Fibroblast of pulmonary artery (primary cell): ENCODE measurements at regions not wholly inside any gene's neighbourhood (a gene's known extent, or its start where the extent isn't known, plus 50 kb on each side); places are given as distances from the start of the nearest gene placed in this dataset.
A peak's percentile ranks its signal among the peaks of the same experiment; 100 is the strongest.

Experiments used
- DNase-seq: peaks from one replicate; pipeline ENCODE4 v3.0.0-alpha.2; 2010; ENCODE audit warnings: low read depth
- H3K4me3 ChIP-seq: replicated peaks from 2 replicates; pipeline ENCODE4 v1.5.1; 2011; ENCODE audit warnings: low read depth, mild to moderate bottlenecking, control low read depth, low read length, moderate library complexity
- TF ChIP-seq, protein P1 (sequence below): IDR thresholded peaks from 2 replicates; pipeline ENCODE4 v1.5.1; 2011; ENCODE audit warnings: mild to moderate bottlenecking, control low read depth, low read length, inconsistent platforms; ENCODE audit errors: missing control alignments

- TF ChIP-seq, protein P1, sequence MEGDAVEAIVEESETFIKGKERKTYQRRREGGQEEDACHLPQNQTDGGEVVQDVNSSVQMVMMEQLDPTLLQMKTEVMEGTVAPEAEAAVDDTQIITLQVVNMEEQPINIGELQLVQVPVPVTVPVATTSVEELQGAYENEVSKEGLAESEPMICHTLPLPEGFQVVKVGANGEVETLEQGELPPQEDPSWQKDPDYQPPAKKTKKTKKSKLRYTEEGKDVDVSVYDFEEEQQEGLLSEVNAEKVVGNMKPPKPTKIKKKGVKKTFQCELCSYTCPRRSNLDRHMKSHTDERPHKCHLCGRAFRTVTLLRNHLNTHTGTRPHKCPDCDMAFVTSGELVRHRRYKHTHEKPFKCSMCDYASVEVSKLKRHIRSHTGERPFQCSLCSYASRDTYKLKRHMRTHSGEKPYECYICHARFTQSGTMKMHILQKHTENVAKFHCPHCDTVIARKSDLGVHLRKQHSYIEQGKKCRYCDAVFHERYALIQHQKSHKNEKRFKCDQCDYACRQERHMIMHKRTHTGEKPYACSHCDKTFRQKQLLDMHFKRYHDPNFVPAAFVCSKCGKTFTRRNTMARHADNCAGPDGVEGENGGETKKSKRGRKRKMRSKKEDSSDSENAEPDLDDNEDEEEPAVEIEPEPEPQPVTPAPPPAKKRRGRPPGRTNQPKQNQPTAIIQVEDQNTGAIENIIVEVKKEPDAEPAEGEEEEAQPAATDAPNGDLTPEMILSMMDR = no peak
- no peak for DNase-seq
- no peak overlapping the region for H3K4me3 ChIP-seq
Observed at GRCh38 chrX:115399306-115399705, 109.8 kb downstream of the LUZP4 start.

GRCh38 chrX:115400960-115401359 is 111.4 kb downstream of the LUZP4 start:
- no peak for DNase-seq
- no peak overlapping the region for H3K4me3 ChIP-seq
- TF ChIP-seq, protein P1 = no peak

DNA sequence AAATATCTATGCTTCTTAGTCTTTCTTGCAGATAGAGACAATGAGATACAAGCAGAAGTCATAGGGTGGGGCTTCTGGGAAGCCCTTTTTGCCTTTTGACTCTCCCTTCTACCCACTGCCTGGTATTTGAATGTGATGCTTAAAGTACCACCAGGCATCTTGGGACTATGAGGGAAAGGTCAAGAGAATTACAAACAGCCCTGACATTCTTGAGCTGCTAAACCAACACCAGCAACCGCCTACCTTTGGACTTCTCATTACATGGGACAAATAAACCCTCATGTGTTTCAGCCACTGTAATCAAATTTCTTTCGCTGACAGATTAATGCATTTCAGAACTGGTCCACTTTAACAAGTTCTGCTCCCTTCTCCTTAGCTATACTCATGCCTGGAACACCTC is 112.8 kb downstream of the LUZP4 start:
- no peak for DNase-seq
- TF ChIP-seq, protein P1 = no peak
- no peak overlapping the region for H3K4me3 ChIP-seq

- DNase-seq = peak; percentile 42
- TF ChIP-seq, protein P1 = no peak
- H3K4me3 ChIP-seq = no peak overlapping the region
Observed at GRCh38 chrX:115408771-115409400, 119.4 kb downstream of the LUZP4 start.

GRCh38 chrX:115409551-115409950 is 120.0 kb downstream of the LUZP4 start:
- peak; percentile 52 for DNase-seq
- no peak overlapping the region for H3K4me3 ChIP-seq
- TF ChIP-seq, protein P1 = no peak

GRCh38 chrX:115410731-115411428 is 121.4 kb downstream of the LUZP4 start:
- DNase-seq = no peak

More at GRCh38 chrX:115410731-115411428, 121.4 kb downstream of the LUZP4 start:
- H3K4me3 ChIP-seq = no peak overlapping the region
- TF ChIP-seq, protein P1 = no peak
